WTC11 (cell line): ENCODE measurements at regions not wholly inside any gene's neighbourhood (a gene's known extent, or its start where the extent isn't known, plus 50 kb on each side); places are given as distances from the start of the nearest gene placed in this dataset.

ENCODE experiments used
- ATAC-seq: fragments of 200-7000 bp; cut with Tn5 transposase; 2 replicates; pipeline ENCODE4 v1.10.0; 2021; ENCODE audit warnings: mild to moderate bottlenecking, moderate library complexity
- CTCF ChIA-PET: fragments of 300-600 bp; sonication (Branson Sonifier 250); formaldehyde crosslinking; loops from one replicate; lab custom pipeline; 2021; ENCODE audit warnings: antibody characterized with exemption; lab: Charles Lee
- POLR2A ChIA-PET: fragments of 350-600 bp; sonication (Branson Sonifier 250); formaldehyde crosslinking; loops from one replicate; lab custom pipeline; 2021; ENCODE audit warnings: antibody characterized with exemption; lab: Charles Lee
- DNase-seq: peaks from one replicate; pipeline ENCODE4 v3.0.0; 2021; ENCODE audit warnings: low spot score
- H3K27ac Mint-ChIP-seq: 2 replicates; pipeline ENCODE4 v1.8.0; 2021; ENCODE audit warnings: mixed read lengths
- H3K27me3 Mint-ChIP-seq: 2 replicates; pipeline ENCODE4 v1.8.0; 2021; ENCODE audit warnings: low read depth, mild to moderate bottlenecking, moderate library complexity, mixed read lengths
- H3K36me3 Mint-ChIP-seq: 2 replicates; pipeline ENCODE4 v1.8.0; 2021; ENCODE audit warnings: mixed read lengths
- H3K4me1 Mint-ChIP-seq: 2 replicates; pipeline ENCODE4 v1.8.0; 2022; ENCODE audit warnings: mixed read lengths
- H3K4me3 Mint-ChIP-seq: 2 replicates; pipeline ENCODE4 v1.8.0; 2021; ENCODE audit warnings: mild to moderate bottlenecking, moderate library complexity, mixed read lengths
- H3K9me3 Mint-ChIP-seq: 2 replicates; pipeline ENCODE4 v1.8.0; 2021; ENCODE audit warnings: mixed read lengths
- GRHL2 ChIP-seq: fragments of 250-450 bp; sonication (Bioruptor Pico); IDR thresholded peaks from 2 replicates; pipeline ENCODE4 v1.8.0; 2022; ENCODE audit warnings: mild to moderate bottlenecking, moderate library complexity; ENCODE audit not compliant: insufficient replicate concordance, severe bottlenecking
- GTF2I ChIP-seq: fragments of 250-450 bp; sonication (Bioruptor Pico); conservative IDR thresholded peaks from 2 replicates; pipeline ENCODE4 v1.4.0; 2021; ENCODE audit warnings: mild to moderate bottlenecking
- MXD4 ChIP-seq: fragments of 250-450 bp; sonication (Bioruptor Pico); IDR thresholded peaks from 2 replicates; pipeline ENCODE4 v1.8.0; 2021; ENCODE audit warnings: mild to moderate bottlenecking, moderate library complexity, borderline replicate concordance
- NFATC4 ChIP-seq: fragments of 250-450 bp; sonication (Bioruptor Pico); IDR thresholded peaks from 2 replicates; pipeline ENCODE4 v1.9.0; 2021; ENCODE audit warnings: mild to moderate bottlenecking
- NR1H2 ChIP-seq: sonication (generic); formaldehyde crosslinking; IDR thresholded peaks from 2 replicates; pipeline ENCODE4 v1.9.0; 2021; ENCODE audit warnings: mild to moderate bottlenecking, moderate library complexity, missing genetic modification reagents
- NR2C2 ChIP-seq: sonication (generic); formaldehyde crosslinking; IDR thresholded peaks from 2 replicates; pipeline ENCODE4 v1.8.0; 2022; ENCODE audit warnings: mild to moderate bottlenecking, missing genetic modification reagents
- NR3C1 ChIP-seq: sonication (generic); formaldehyde crosslinking; conservative IDR thresholded peaks from 2 replicates; pipeline ENCODE4 v1.8.1; 2023; ENCODE audit warnings: low read depth, mild to moderate bottlenecking, missing genetic modification reagents
- SOX15 ChIP-seq: fragments of 250-450 bp; sonication (Bioruptor Pico); IDR thresholded peaks from 2 replicates; pipeline ENCODE4 v1.9.0; 2021; ENCODE audit warnings: mild to moderate bottlenecking
- TP53 ChIP-seq: sonication (generic); formaldehyde crosslinking; IDR thresholded peaks from 2 replicates; pipeline ENCODE4 v1.8.1; 2023; ENCODE audit warnings: mild to moderate bottlenecking, missing genetic modification reagents
- ZNF396 ChIP-seq: fragments of 250-450 bp; sonication (Bioruptor Pico); IDR thresholded peaks from 2 replicates; pipeline ENCODE4 v1.8.0; 2021; ENCODE audit warnings: mild to moderate bottlenecking, moderate library complexity, borderline replicate concordance
- TF ChIP-seq, protein P1 (sequence below): sonication (generic); formaldehyde crosslinking; IDR thresholded peaks from 2 replicates; pipeline ENCODE4 v1.8.0; 2022; ENCODE audit warnings: mild to moderate bottlenecking, missing genetic modification reagents
- TF ChIP-seq, protein P2 (sequence below): sonication (generic); formaldehyde crosslinking; IDR thresholded peaks from 2 replicates; pipeline ENCODE4 v1.8.0; 2023; ENCODE audit warnings: mild to moderate bottlenecking, missing genetic modification reagents
- TF ChIP-seq, protein P3 (sequence below): sonication (generic); formaldehyde crosslinking; IDR thresholded peaks from 2 replicates; pipeline ENCODE4 v1.8.0; 2022; ENCODE audit warnings: mild to moderate bottlenecking, missing genetic modification reagents
- TF ChIP-seq, protein P4 (sequence below): sonication (generic); formaldehyde crosslinking; IDR thresholded peaks from 2 replicates; pipeline ENCODE4 v1.8.1; 2023; ENCODE audit warnings: mild to moderate bottlenecking, missing genetic modification reagents
- TF ChIP-seq, protein P5 (sequence below): fragments of 250-450 bp; sonication (Bioruptor Pico); IDR thresholded peaks from 2 replicates; pipeline ENCODE4 v2.1.2; 2022; ENCODE audit warnings: mild to moderate bottlenecking, moderate library complexity
- TF ChIP-seq, protein P6 (sequence below): fragments of 250-450 bp; sonication (Bioruptor Pico); IDR thresholded peaks from 2 replicates; pipeline ENCODE4 v1.9.0; 2021; ENCODE audit warnings: mild to moderate bottlenecking
- TF ChIP-seq, protein P7 (sequence below): sonication (generic); formaldehyde crosslinking; IDR thresholded peaks from 2 replicates; pipeline ENCODE4 v1.8.0; 2022; ENCODE audit warnings: mild to moderate bottlenecking, missing genetic modification reagents
- TF ChIP-seq, protein P8 (sequence below): sonication (generic); formaldehyde crosslinking; IDR thresholded peaks from 2 replicates; pipeline ENCODE4 v1.8.1; 2023; ENCODE audit warnings: mild to moderate bottlenecking, missing genetic modification reagents, borderline replicate concordance
- TF ChIP-seq, protein P9 (sequence below): sonication (generic); formaldehyde crosslinking; IDR thresholded peaks from 2 replicates; pipeline ENCODE4 v1.8.1; 2022; ENCODE audit warnings: low read depth, mild to moderate bottlenecking, moderate library complexity, missing genetic modification reagents, borderline replicate concordance

DNA sequence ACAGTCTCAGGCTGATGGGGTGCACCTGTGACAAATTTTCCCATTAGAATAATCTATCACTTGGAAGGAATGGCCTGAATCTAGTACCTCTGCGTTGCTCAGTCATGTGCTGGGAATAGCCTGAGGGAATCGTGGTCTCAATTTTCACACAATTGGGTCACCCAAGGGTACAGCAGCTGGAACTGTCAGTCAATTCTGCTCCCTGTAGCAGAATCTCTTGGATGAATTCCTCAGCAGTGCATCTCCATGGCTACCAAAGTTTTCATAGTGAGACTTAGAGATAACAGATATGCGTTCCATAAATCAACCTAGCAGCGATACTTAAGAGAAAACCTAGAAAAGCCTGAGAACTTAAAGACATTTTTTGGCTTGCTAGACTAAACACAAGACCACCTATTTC is 288.7 kb upstream of the CTSO start:
- no peaks in the 10 kb centered on the region for H3K36me3 Mint-ChIP-seq
- H3K4me1 Mint-ChIP-seq: 0 out of 2 replicates have a peak, but pooled peaks cover under 1% of the 10 kb centered on the region
- ChIA-PET POLR2A (no interaction called here), CTCF (no interaction called here)
- H3K4me3 Mint-ChIP-seq: no peak overlapping the region
- H3K9me3 Mint-ChIP-seq: peaks cover 4% of the 10 kb centered on the region; the same call in 1 of the 2 replicates
- ATAC-seq: no peak
- H3K27ac Mint-ChIP-seq: no peak overlapping the region
- no peaks in the 10 kb centered on the region for H3K27me3 Mint-ChIP-seq
- no peak for TF ChIP-seq SOX15
- no peak for DNase-seq

DNA sequence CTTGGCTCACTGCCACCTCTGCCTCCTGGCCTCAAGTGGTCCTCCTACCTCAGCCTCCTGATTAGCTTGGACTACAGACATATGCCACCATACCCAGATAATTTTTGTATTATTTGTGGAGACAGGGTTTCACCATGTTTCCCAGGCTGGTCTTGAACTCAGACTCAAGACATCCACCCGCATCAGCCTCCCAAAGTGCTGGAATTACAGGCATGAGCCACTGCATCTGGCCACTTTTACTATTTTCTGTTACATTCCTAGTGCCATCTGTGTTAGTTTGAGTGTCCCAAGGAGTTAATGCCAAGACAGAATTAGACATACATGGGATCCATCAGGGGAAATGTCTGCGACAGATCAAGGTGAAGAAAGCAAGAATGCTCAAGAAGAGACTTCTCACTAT is 288.2 kb upstream of the CTSO start:
- Mint-ChIP-seq H3K27me3 (no peaks in the 10 kb centered on the region), H3K36me3 (no peaks in the 10 kb centered on the region), H3K4me3 (no peak overlapping the region), H3K4me1 (peaks cover 5% of the 10 kb centered on the region)
- ATAC-seq: no peak
- POLR2A ChIA-PET: no interaction called here
- no peak for TF ChIP-seq NR1H2 (CRISPR knock-in tag)
- no peak for TF ChIP-seq GTF2I (CRISPR knock-in tag)
- TF ChIP-seq ZNF396: no peak
- no peak for TF ChIP-seq SOX15
- TF ChIP-seq GRHL2 (CRISPR knock-in tag): no peak
- TF ChIP-seq, protein P1, sequence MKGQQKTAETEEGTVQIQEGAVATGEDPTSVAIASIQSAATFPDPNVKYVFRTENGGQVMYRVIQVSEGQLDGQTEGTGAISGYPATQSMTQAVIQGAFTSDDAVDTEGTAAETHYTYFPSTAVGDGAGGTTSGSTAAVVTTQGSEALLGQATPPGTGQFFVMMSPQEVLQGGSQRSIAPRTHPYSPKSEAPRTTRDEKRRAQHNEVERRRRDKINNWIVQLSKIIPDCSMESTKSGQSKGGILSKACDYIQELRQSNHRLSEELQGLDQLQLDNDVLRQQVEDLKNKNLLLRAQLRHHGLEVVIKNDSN (CRISPR knock-in tag): no peak
- TF ChIP-seq NR3C1 (CRISPR knock-in tag): no peak
- TF ChIP-seq NR2C2 (CRISPR knock-in tag): no peak
- TF ChIP-seq, protein P2, sequence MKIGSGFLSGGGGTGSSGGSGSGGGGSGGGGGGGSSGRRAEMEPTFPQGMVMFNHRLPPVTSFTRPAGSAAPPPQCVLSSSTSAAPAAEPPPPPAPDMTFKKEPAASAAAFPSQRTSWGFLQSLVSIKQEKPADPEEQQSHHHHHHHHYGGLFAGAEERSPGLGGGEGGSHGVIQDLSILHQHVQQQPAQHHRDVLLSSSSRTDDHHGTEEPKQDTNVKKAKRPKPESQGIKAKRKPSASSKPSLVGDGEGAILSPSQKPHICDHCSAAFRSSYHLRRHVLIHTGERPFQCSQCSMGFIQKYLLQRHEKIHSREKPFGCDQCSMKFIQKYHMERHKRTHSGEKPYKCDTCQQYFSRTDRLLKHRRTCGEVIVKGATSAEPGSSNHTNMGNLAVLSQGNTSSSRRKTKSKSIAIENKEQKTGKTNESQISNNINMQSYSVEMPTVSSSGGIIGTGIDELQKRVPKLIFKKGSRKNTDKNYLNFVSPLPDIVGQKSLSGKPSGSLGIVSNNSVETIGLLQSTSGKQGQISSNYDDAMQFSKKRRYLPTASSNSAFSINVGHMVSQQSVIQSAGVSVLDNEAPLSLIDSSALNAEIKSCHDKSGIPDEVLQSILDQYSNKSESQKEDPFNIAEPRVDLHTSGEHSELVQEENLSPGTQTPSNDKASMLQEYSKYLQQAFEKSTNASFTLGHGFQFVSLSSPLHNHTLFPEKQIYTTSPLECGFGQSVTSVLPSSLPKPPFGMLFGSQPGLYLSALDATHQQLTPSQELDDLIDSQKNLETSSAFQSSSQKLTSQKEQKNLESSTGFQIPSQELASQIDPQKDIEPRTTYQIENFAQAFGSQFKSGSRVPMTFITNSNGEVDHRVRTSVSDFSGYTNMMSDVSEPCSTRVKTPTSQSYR (CRISPR knock-in tag): no peak
- TF ChIP-seq, protein P3, sequence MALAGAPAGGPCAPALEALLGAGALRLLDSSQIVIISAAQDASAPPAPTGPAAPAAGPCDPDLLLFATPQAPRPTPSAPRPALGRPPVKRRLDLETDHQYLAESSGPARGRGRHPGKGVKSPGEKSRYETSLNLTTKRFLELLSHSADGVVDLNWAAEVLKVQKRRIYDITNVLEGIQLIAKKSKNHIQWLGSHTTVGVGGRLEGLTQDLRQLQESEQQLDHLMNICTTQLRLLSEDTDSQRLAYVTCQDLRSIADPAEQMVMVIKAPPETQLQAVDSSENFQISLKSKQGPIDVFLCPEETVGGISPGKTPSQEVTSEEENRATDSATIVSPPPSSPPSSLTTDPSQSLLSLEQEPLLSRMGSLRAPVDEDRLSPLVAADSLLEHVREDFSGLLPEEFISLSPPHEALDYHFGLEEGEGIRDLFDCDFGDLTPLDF (CRISPR knock-in tag): no peak
- TF ChIP-seq, protein P4, sequence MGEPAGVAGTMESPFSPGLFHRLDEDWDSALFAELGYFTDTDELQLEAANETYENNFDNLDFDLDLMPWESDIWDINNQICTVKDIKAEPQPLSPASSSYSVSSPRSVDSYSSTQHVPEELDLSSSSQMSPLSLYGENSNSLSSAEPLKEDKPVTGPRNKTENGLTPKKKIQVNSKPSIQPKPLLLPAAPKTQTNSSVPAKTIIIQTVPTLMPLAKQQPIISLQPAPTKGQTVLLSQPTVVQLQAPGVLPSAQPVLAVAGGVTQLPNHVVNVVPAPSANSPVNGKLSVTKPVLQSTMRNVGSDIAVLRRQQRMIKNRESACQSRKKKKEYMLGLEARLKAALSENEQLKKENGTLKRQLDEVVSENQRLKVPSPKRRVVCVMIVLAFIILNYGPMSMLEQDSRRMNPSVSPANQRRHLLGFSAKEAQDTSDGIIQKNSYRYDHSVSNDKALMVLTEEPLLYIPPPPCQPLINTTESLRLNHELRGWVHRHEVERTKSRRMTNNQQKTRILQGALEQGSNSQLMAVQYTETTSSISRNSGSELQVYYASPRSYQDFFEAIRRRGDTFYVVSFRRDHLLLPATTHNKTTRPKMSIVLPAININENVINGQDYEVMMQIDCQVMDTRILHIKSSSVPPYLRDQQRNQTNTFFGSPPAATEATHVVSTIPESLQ: no peak
- TF ChIP-seq NFATC4 (CRISPR knock-in tag): no peak
- no peak for TF ChIP-seq MXD4
- TF ChIP-seq, protein P5, sequence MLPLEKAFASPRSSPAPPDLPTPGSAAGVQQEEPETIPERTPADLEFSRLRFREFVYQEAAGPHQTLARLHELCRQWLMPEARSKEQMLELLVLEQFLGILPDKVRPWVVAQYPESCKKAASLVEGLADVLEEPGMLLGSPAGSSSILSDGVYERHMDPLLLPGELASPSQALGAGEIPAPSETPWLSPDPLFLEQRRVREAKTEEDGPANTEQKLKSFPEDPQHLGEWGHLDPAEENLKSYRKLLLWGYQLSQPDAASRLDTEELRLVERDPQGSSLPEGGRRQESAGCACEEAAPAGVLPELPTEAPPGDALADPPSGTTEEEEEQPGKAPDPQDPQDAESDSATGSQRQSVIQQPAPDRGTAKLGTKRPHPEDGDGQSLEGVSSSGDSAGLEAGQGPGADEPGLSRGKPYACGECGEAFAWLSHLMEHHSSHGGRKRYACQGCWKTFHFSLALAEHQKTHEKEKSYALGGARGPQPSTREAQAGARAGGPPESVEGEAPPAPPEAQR (CRISPR knock-in tag): no peak
- TF ChIP-seq, protein P6, sequence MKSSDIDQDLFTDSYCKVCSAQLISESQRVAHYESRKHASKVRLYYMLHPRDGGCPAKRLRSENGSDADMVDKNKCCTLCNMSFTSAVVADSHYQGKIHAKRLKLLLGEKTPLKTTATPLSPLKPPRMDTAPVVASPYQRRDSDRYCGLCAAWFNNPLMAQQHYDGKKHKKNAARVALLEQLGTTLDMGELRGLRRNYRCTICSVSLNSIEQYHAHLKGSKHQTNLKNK: no peak
- TF ChIP-seq, all 79 proteins: peak for 0
- H3K9me3 Mint-ChIP-seq: peaks cover 4% of the 10 kb centered on the region; the same call in 1 of the 2 replicates
- CTCF ChIA-PET: no interaction called here
- H3K27ac Mint-ChIP-seq: no peak overlapping the region
- no peak for DNase-seq

DNA sequence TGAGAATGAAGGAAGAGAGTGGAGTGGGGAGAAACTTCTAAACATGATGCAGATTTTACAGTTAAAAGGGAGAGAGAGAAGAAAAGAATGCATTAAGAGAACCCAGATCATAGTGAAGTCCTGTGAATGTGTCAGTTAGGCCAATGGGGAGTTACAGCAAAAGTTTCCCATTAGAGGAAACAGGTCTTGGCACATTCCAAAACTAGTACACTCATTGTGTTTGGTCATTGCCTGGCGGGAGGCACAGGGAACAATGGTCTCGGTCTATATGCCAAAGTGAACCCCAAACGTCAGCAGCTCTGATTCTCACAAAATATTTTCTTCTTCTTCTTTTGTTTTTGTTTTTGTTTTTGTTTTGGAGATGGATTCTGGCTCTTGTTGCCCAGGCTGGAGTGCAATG is 284.5 kb upstream of the CTSO start:
- DNase-seq: no peak
- Mint-ChIP-seq H3K27ac (no peak overlapping the region), H3K4me1 (peaks cover 11% of the 10 kb centered on the region), H3K9me3 (peaks cover 4% of the 10 kb centered on the region; the same call in 1 of the 2 replicates), H3K36me3 (no peaks in the 10 kb centered on the region), H3K27me3 (no peaks in the 10 kb centered on the region), H3K4me3 (no peak overlapping the region)
- no peak for ATAC-seq
- ChIA-PET CTCF (no interaction called here), POLR2A (no interaction called here)
- no peak for TF ChIP-seq TP53 (CRISPR knock-in tag)
- TF ChIP-seq, protein P7, sequence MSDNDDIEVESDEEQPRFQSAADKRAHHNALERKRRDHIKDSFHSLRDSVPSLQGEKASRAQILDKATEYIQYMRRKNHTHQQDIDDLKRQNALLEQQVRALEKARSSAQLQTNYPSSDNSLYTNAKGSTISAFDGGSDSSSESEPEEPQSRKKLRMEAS (CRISPR knock-in tag): no peak
- TF ChIP-seq ZNF396: no peak
- TF ChIP-seq, protein P8, sequence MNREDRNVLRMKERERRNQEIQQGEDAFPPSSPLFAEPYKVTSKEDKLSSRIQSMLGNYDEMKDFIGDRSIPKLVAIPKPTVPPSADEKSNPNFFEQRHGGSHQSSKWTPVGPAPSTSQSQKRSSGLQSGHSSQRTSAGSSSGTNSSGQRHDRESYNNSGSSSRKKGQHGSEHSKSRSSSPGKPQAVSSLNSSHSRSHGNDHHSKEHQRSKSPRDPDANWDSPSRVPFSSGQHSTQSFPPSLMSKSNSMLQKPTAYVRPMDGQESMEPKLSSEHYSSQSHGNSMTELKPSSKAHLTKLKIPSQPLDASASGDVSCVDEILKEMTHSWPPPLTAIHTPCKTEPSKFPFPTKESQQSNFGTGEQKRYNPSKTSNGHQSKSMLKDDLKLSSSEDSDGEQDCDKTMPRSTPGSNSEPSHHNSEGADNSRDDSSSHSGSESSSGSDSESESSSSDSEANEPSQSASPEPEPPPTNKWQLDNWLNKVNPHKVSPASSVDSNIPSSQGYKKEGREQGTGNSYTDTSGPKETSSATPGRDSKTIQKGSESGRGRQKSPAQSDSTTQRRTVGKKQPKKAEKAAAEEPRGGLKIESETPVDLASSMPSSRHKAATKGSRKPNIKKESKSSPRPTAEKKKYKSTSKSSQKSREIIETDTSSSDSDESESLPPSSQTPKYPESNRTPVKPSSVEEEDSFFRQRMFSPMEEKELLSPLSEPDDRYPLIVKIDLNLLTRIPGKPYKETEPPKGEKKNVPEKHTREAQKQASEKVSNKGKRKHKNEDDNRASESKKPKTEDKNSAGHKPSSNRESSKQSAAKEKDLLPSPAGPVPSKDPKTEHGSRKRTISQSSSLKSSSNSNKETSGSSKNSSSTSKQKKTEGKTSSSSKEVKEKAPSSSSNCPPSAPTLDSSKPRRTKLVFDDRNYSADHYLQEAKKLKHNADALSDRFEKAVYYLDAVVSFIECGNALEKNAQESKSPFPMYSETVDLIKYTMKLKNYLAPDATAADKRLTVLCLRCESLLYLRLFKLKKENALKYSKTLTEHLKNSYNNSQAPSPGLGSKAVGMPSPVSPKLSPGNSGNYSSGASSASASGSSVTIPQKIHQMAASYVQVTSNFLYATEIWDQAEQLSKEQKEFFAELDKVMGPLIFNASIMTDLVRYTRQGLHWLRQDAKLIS: no peak
- TF ChIP-seq, protein P9, sequence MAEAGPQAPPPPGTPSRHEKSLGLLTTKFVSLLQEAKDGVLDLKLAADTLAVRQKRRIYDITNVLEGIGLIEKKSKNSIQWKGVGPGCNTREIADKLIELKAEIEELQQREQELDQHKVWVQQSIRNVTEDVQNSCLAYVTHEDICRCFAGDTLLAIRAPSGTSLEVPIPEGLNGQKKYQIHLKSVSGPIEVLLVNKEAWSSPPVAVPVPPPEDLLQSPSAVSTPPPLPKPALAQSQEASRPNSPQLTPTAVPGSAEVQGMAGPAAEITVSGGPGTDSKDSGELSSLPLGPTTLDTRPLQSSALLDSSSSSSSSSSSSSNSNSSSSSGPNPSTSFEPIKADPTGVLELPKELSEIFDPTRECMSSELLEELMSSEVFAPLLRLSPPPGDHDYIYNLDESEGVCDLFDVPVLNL (CRISPR knock-in tag): no peak
